ENCODE measurements at regions not wholly inside any gene's neighbourhood (a gene's known extent, or its start where the extent isn't known, plus 50 kb on each side); places are given as distances from the start of the nearest gene placed in this dataset.
"Not testable (repeated sequence)": the region's sequence is repeated elsewhere in the genome, so short reads cannot be mapped to it uniquely, and the experiment has no call there.

GRCh38 chr13:33561627-33562026 is 256.3 kb upstream of the RFC3 start:
- no peak for DNase-seq

- no peak for DNase-seq
These were observed 246.3 kb upstream of the RFC3 start for GRCh38 chr13:33571618-33572017.

GRCh38 chr13:33572322-33572721 is 245.6 kb upstream of the RFC3 start:
- DNase-seq = not testable (repeated sequence)

GRCh38 chr13:33575378-33575777 is 242.6 kb upstream of the RFC3 start:
- no peak for DNase-seq

GRCh38 chr13:33577007-33577406 is 240.9 kb upstream of the RFC3 start:
- DNase-seq = no peak

GRCh38 chr13:33578786-33579185 is 239.2 kb upstream of the RFC3 start:
- DNase-seq = no peak

GRCh38 chr13:33582121-33582520 is 235.8 kb upstream of the RFC3 start:
- DNase-seq = no peak

- no peak for DNase-seq
These were observed 234.6 kb upstream of the RFC3 start for GRCh38 chr13:33583398-33583797.

GRCh38 chr13:33590936-33591335 is 227.0 kb upstream of the RFC3 start:
- DNase-seq = no peak

GRCh38 chr13:33606692-33607091 is 211.3 kb upstream of the RFC3 start:
- DNase-seq = no peak

GRCh38 chr13:33610438-33611120 is 207.4 kb upstream of the RFC3 start:
- DNase-seq = peak; percentile 94

GRCh38 chr13:33611121-33611805 is 206.7 kb upstream of the RFC3 start:
- DNase-seq = peak; percentile 94

GRCh38 chr13:33612641-33613638 is 205.0 kb upstream of the RFC3 start:
- DNase-seq = no peak

- no peak for DNase-seq
These were observed 202.5 kb upstream of the RFC3 start for GRCh38 chr13:33615436-33615835.

GRCh38 chr13:33616130-33616529 is 201.8 kb upstream of the RFC3 start:
- DNase-seq = no peak

- DNase-seq = no peak
These were observed 200.9 kb upstream of the RFC3 start for GRCh38 chr13:33617055-33617454.

GRCh38 chr13:33624253-33624652 is 193.7 kb upstream of the RFC3 start:
- DNase-seq = no peak

GRCh38 chr13:33624740-33625139 is 193.2 kb upstream of the RFC3 start:
- no peak for DNase-seq

- DNase-seq = no peak
These were observed 191.5 kb upstream of the RFC3 start for GRCh38 chr13:33626407-33626806.

GRCh38 chr13:33628662-33629061 is 189.3 kb upstream of the RFC3 start:
- no peak for DNase-seq

GRCh38 chr13:33629605-33630360 is 188.2 kb upstream of the RFC3 start:
- DNase-seq = peak; percentile 18

- DNase-seq = no peak
These were observed 184.0 kb upstream of the RFC3 start for GRCh38 chr13:33633701-33634545.
